ENCODE measurements at regions not wholly inside any gene's neighbourhood (a gene's known extent, or its start where the extent isn't known, plus 50 kb on each side); places are given as distances from the start of the nearest gene placed in this dataset.
A peak's percentile ranks its signal among the peaks of the same experiment; 100 is the strongest.

- no peaks in the 10 kb centered on the region for H3K9me3 Mint-ChIP-seq (ENCODE audit: low read depth)
- H3K27ac Mint-ChIP-seq: no peak overlapping the region
- H3K36me3 Mint-ChIP-seq (ENCODE audit: insufficient read depth): peaks cover 1% of the 10 kb centered on the region
- peaks cover 2% of the 10 kb centered on the region for H3K4me1 Mint-ChIP-seq (ENCODE audit: low read depth)
- H3K4me3 Mint-ChIP-seq (ENCODE audit: low read depth): no peak overlapping the region
- H3K27me3 Mint-ChIP-seq: peaks cover 78% of the 10 kb centered on the region
- TF ChIP-seq CTCF (IDR thresholded peaks at IDR 0.05; ENCODE audit: unreplicated experiment): no peak
- DNase-seq (ENCODE audit: low spot score, unreplicated experiment): no peak
These were observed 76.4 kb upstream of the ANO4 start for GRCh38 chr12:100718187-100718586.

GRCh38 chr12:100720016-100720654 is 74.4 kb upstream of the ANO4 start:
- H3K36me3 Mint-ChIP-seq (ENCODE audit: insufficient read depth): peaks cover 1% of the 10 kb centered on the region
- no peak for TF ChIP-seq CTCF (IDR thresholded peaks at IDR 0.05; ENCODE audit: unreplicated experiment)
- no peak overlapping the region for H3K4me3 Mint-ChIP-seq (ENCODE audit: low read depth)
- peaks cover 5% of the 10 kb centered on the region for H3K4me1 Mint-ChIP-seq (ENCODE audit: low read depth)
- no peak for DNase-seq (ENCODE audit: low spot score, unreplicated experiment)
- no peak overlapping the region for H3K27ac Mint-ChIP-seq
- H3K27me3 Mint-ChIP-seq: peaks cover 62% of the 10 kb centered on the region
- no peaks in the 10 kb centered on the region for H3K9me3 Mint-ChIP-seq (ENCODE audit: low read depth)

GRCh38 chr12:100721169-100721568 is 73.4 kb upstream of the ANO4 start:
- DNase-seq (ENCODE audit: low spot score, unreplicated experiment): no peak
- peaks cover 5% of the 10 kb centered on the region for H3K4me1 Mint-ChIP-seq (ENCODE audit: low read depth)
- H3K36me3 Mint-ChIP-seq (ENCODE audit: insufficient read depth): peaks cover 1% of the 10 kb centered on the region
- H3K27ac Mint-ChIP-seq: no peak overlapping the region
- no peak overlapping the region for H3K4me3 Mint-ChIP-seq (ENCODE audit: low read depth)
- H3K27me3 Mint-ChIP-seq: peaks cover 53% of the 10 kb centered on the region
- TF ChIP-seq CTCF (IDR thresholded peaks at IDR 0.05; ENCODE audit: unreplicated experiment): no peak
- no peaks in the 10 kb centered on the region for H3K9me3 Mint-ChIP-seq (ENCODE audit: low read depth)

- peaks cover 29% of the 10 kb centered on the region for H3K27me3 Mint-ChIP-seq
- TF ChIP-seq CTCF (IDR thresholded peaks at IDR 0.05; ENCODE audit: unreplicated experiment): no peak
- no peaks in the 10 kb centered on the region for H3K9me3 Mint-ChIP-seq (ENCODE audit: low read depth)
- no peak overlapping the region for H3K4me3 Mint-ChIP-seq (ENCODE audit: low read depth)
- no peaks in the 10 kb centered on the region for H3K36me3 Mint-ChIP-seq (ENCODE audit: insufficient read depth)
- no peak overlapping the region for H3K27ac Mint-ChIP-seq
- peaks cover 3% of the 10 kb centered on the region for H3K4me1 Mint-ChIP-seq (ENCODE audit: low read depth)
- no peak for DNase-seq (ENCODE audit: low spot score, unreplicated experiment)
These were observed 70.5 kb upstream of the ANO4 start for GRCh38 chr12:100724071-100724470.

- Mint-ChIP-seq H3K9me3 (ENCODE audit: low read depth) (no peaks in the 10 kb centered on the region), H3K27me3 (peaks cover 15% of the 10 kb centered on the region), H3K4me1 (ENCODE audit: low read depth) (no peaks in the 10 kb centered on the region), H3K27ac (no peak overlapping the region), H3K36me3 (ENCODE audit: insufficient read depth) (no peaks in the 10 kb centered on the region), H3K4me3 (ENCODE audit: low read depth) (no peak overlapping the region)
- no peak for DNase-seq (ENCODE audit: low spot score, unreplicated experiment)
- TF ChIP-seq CTCF (IDR thresholded peaks at IDR 0.05; ENCODE audit: unreplicated experiment): peak; percentile 68
These were observed 60.6 kb upstream of the ANO4 start for GRCh38 chr12:100733817-100734593.

Measured in progenitor cell of endocrine pancreas (in vitro differentiated cells).